Activated T-cell treated with anti-CD3 and anti-CD28 coated beads, Interleukin-2, amount 50 U/mL, for 1 hour (primary cell): ENCODE measurements at regions not wholly inside any gene's neighbourhood (a gene's known extent, or its start where the extent isn't known, plus 50 kb on each side); places are given as distances from the start of the nearest gene placed in this dataset.
A peak's percentile ranks its signal among the peaks of the same experiment; 100 is the strongest.

Experiments used
- DNase-seq: peaks from one replicate; pipeline ENCODE4 v3.0.0-alpha.2; 2020

DNA sequence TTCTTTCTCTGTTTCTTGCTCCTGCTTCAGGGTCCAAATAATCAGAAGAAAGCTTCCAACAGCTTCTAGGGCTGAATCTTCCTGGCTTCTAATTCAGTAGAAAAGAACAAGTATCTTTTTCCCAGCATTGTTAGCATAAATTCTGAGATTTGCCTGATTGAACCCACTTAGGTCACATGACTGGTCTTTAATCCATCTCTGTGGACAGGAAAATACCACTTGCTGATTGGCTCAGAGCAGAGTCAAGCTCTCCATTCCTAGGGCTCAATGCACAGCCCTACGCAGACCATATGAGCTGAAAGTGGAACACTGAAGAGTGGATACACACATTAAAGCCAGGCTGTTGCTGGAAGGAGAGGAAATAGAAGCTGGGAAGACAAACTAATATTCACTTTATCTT is 99.6 kb upstream of the RPL34 start:
- no peak for DNase-seq

DNA sequence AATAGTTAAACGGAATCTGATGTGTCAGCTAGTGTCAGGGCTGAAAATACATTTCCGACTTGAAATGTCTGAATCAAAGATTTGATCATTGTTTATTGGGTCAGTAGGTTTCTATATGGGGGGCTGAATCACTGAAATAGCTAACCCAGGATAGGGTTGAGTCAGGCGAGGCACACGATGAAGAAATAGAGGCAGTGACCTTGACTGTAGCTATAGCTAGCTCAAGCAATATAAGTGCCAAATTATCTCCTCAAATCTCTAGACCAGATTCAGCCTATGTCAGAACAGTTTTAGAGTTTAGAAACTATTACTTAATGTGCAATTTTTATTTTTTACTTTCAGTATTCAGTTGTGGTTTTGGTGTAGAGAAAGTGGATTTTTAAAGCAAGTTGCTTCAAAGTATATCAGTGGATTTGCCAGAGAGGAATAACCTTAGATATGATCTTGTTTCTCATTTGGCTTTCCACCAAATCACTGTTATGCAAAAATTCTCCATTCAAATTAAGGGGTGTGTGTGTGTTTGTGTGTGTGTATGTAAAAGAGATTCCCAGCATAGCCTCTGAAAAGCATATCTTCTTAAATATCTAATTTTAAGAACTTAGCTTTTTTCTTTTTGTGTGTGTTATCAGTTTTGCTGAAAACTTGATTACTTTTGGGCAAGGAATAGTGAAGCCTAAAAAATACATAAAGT is 100.3 kb upstream of the RPL34 start:
- no peak for DNase-seq

DNA sequence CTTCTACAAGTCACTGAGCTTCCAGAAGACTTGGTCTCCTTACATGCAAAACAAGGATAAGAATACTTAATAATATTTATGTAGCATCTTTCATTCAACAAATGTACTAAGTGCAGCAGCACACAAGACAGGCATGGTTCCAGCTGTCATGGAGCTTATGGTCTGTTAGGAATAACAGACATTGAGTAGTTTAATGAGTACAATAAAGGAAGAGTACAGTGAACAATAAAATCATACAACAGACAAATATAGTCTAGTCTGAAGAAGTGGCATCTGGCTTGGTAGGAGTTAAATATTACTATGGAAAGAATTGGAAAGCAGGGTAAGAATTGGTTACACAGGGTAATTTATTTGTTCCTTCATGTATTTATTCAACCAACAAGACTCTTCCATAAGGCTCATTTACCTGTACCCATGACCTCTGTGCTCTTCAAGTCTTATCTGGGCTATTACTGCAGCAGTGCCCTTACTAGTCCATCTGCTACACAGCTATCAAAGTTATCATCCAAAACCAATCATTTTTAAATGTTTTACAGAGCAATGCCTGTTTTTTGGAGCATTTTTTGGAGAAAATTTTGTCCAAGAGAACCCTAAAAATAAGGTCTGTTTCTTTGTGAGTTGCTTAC is 101.1 kb upstream of the RPL34 start:
- no peak for DNase-seq

DNA sequence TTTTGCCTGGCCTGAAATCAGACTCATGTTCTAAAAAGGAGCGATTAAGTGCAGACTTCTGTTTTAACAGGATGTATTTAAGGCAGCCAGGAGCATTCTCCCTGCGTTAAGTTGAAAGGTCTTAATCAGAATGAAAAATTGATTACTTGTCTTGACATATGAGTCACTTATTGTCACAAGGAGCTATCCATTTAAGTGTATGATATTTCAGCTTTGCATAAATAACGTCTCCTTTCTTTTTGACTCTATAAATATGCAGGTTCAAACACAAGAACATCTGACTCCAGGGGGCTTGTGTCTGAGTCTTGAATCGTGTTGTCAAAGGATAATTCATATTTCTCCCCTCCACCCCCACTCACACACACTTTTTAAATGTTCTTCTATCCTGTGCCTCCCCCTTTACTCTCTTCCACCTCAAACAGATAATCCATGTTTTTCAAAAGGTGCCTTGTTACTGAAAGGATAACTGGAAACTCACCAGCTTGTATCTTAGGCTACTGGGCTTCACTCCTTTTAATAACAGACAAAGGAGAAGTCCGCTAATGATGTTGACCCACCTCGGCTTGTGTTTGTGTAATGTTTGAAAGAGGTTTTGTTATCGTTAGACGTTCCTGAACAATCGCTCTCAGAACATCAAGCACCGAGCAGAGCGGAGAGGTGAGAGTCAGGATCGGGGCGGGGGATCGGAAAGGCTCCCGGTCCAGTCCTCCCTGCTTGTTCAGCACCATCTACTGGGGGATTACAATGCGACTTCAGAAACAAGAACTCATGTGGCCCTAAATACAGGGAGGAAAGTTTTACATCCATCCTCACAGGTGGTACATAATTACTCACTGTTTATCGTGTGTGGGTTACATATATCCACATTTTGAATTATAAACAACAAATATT is 107.5 kb upstream of the RPL34 start:
- DNase-seq = peak; percentile 44

DNA sequence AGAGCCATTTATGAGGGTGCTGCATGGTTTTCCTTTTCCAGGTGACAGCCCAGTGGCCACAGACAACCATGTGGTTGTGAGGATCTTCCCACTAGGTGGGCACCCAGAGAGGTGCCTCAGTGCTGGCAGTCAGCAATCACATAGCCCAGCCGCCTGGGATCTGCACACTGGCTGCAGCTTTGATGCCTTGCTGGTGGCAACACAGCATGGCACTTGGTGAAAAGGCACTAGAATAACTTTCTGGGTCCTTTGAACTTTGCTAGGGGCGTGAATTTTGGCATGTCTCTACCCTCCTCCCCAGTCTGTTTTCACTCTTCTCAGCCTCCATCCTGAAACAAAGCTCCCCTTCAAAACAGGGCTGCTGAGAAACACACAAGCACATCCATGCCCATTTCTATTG is 108.8 kb upstream of the RPL34 start:
- DNase-seq = no peak

DNA sequence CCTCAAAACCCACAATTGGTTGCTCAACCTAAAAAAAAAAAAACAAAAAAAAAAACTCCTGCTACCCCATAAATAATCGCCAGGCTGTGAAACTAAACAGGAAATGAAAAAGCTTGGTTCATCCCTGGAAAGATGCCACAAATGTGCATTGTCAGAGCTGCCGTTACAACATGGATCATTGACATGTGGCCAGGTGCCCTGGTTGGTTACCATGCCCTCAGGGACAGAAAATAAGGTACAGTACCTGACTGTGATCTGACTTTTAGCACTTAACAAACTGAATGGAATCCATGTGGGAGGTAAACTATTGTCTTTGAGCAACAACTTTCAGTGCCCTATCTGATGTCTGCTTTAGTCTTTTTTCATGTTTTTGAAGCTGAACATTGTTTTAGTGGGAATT is 118.0 kb upstream of the RPL34 start:
- no peak for DNase-seq

DNA sequence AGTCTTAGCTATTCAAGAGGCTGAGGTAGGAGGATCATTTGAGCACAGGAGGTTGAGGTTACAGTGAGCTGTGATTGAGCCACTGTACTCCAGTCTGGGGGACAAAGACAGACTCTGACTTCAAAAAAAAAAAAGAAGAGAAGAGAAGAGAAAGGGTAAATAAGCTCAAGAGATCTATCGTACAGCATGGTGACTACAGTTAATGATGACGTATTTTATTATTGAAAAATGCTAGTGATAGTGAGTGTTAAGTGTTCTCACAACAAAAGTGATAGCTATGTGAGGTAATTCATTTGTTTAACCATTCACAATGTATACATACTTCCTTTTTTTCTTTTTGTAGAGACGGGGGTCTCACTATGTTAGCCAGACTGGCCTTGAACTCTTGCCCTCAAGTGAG is 121.5 kb upstream of the RPL34 start:
- no peak for DNase-seq

GRCh38 chr4:108493596-108493931 is 126.8 kb upstream of the RPL34 start:
- DNase-seq = no peak

DNA sequence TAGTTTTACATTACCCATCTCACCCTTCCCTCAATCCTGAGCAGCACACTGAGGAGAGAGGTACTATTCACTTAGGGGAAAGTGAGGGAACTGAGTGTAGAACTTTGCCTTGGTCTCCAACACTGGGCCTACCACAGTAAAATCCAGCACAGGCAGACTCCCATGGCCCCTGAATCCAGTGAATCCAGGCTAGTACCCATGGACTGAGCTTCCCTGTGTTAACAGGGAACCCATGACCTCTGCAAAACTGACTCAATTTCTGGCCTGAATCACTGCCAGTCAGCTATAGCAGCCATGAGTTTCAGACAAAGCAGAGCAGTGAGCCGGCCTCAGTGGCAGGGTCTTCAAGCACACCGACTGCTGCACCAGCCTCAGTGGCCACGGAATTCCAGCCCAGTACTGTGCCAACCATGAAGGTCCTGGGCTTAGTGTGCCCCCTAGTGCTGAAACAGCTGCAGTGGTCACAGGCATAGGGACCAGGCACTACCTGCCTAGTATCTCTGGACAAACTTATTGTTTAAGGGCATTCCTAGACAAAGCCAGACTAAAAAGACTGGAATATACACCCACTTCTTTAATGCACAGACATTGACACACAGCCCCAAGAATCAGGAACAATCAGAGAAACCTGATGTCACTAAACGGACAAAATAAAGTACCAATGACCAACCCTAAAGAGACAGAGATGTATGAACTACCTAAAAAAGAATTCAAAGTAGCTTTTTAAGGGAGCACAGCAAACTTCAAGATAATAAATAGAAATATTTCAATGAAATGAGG is 127.4 kb upstream of the RPL34 start:
- peak; percentile 24 for DNase-seq

DNA sequence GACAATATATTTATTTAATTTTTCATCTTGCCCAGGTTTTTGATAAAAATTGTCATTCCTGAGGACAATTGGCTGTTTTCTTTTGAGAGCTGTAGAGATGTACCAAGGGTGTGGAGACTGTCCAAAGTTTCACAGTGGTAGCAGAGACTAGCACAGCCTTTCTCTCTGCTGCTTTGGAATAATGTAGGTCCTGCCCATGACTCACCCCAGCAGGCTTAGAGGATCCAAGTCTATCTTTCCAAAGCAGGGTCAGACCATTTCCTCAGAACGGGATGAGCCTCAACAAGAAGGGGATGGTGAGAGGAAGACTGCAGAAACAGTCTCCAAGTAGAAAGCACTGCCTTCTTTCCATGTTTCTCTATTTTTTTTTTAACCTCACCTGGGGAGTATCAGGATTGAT is 131.5 kb upstream of the RPL34 start:
- DNase-seq = no peak

DNA sequence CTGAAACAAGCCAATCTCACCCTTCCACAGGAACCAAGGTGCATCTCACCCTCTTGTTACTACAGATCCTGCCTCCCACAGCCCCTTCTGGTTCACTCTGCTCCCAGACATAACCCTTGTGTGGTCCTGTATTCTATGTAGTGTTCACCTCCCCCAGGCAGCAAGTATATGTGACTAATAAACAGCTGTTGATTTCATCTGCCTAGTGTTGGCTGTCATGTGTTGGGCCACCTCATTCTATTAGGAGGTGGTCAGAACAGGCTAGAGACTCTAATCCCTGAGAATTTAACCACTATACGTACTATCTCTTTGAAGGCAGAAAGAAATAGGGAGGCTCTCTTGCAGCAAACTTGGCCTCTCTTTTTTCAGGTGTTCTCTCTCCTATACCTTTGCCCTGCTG is 134.3 kb upstream of the RPL34 start:
- DNase-seq = no peak

GRCh38 chr4:108484187-108484586 is 136.2 kb upstream of the RPL34 start:
- DNase-seq = no peak

DNA sequence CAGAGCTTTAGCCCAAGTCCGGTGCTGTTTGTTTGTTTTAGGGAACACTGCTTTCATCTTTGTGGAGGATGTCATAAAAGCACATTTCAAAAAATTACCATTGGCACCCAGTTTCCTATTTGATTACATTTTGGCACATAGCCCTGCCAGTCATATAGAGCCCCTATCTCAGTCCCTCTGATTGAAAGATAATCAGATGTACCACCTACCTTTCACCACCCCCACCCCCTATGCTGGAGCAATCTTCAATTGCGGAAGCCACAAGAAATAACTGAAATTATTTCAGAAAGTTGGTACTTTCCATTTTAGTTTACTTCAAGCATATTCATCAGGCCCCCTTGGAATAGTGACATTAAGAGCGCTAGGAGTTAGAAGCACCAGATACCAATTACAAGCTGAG is 136.7 kb upstream of the RPL34 start:
- no peak for DNase-seq

DNA sequence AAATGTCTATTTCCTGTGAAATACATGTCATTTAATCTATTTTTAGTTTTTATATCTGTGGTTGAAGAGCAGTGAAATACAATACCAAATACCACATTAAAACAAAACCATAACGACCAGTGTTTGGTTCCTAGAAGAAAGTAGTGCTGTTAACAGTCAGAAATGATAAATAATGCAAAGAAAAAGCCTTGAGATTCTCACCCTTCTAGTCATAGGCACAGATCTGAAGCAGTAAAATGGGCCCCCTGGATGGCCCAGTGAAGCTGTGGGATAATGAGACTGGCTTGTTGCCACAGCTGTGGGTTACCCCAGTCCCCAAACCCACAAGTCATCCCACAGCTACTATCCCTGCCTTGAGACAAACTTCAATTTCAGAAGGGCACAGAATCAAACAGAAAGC is 137.3 kb upstream of the RPL34 start:
- no peak for DNase-seq

GRCh38 chr4:108480881-108481280 is 139.5 kb upstream of the RPL34 start:
- DNase-seq = no peak

- no peak for DNase-seq
These were observed 142.8 kb upstream of the RPL34 start for GRCh38 chr4:108477527-108478108.

DNA sequence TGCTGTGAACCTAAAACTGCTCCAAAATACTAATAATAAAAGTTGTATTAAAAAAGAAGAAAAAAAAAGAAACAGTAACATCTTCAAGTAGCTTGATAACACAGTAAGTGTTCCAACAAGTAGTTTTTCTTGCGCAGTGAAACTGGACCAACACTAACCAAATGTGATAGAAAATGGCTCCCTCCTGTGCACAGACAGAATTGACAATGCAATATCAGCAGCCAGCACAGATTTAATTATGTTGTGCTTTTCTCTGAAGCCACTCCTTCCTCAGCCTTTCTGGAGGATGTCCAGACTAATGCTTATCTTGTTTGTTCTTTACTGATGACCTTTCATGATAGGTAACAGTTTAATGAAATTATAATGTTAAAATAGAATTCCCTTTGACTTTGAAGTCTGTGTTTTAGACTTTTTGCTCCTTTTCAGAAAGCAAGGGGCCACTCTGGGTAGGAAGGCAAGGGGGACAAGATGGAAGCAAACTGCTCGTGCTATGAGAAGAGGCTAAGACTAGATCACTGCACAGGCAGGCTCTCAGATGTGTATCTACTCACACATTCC is 147.1 kb upstream of the RPL34 start:
- DNase-seq = no peak

DNA sequence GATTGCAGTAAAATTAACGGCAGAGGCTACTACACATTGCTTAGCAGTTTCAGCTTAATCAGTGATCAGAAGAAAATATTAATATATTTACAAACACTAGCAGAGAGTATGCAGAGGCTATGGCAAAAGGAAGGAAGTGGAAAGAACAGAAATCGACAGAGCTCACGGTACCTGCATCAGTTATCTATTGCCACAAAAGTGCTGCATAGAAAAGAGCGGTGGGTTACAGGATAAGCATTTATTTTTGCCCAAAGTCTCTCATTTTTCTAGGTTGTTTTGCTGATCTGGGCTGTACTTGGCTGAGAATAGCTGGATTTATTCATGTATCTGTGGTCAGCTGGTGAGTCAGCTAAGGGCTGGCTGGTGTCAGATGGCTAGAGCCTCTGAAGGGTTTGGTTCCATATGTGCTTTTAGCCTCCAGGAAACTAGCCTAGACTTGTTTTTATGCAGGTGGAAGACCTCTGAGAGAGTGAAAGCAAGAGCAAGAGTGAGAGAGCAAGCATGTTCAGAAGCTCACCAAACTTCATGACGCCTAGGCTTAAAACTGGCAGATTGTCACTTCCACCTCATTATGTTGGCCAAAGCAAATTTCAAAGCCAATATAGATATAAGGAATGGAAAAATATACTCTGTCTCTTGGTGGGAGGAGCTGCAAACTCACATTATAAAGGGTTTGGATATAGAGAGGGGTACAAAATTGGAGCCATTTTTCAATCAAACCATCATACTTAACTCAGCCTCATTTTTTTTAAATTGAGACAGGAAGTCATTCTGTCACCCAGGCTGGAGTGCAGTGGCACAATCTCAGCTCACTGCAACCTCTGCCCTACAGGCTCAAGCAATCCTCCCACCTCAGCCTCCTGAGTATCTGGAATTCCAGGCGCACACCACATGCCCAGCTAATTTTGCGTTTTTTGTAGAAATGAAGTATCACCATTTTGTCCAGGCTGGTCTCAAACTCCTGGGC is 153.2 kb upstream of the RPL34 start:
- no peak for DNase-seq

DNA sequence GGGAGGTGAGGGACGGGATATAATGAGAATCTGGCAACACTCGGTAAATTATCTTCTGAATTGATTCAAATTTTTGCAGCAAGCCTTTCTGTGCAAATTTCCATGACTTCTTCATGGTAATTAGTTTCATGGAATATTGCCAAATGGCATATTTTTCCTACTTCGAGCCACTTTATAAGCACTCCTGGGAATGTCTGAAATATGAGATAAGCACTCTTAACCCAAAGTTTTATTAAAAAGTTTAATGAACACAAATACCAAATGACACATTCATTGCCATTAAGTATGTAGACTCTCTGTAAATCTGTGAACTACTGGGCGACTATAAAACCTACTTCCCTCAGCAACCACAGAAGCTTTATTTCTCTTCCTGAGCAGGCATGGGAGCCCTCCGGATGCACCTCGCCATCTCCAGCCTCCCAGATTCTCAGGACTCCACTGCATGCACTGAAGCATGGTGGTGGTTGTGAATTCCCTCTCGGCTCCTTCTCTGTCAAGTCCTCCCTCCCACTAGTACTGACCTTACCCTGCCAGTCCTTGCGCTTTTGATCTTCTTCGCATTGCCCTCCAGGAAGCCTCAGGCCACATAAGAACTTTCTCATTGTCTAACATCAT is 154.4 kb upstream of the RPL34 start:
- DNase-seq = no peak

DNA sequence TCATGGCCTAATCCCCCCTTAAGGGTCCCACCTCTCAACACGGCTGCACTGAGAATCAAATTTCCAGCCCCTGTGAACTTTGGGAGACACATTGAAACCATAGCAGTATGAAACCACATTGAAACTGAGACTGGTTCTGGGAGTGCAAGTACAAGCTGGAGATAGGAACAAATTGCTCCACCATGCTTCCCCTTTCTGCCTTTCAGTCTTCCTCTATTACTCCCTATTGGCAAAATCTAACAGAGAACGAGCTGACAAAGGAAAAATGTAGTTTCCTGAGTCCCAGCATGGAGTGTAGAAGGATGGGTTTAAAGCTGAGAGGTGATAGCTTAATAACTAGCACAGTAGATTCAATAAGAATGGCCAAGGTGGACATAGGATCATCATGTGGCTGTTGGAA is 161.7 kb upstream of the RPL34 start:
- DNase-seq = no peak

DNA sequence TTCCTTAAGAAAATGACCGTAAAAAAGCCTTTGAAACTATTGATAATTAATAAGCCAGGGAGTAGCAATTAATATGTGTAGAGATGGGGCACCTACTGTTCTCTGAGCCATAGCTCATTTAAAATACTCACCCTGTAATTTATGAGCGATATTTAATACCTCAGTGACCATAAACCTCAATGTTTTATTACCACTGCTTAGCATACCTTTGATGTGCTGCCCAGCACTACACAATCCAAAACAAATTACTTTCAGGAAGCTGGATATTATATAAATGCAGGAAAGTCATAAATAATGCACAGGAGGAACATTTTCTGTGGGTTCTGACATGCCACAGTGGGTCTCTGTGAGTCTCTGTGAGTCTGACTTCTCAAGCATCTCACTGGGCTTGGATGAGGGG is 166.1 kb upstream of the RPL34 start:
- no peak for DNase-seq
